ENCODE measurements at regions not wholly inside any gene's neighbourhood (a gene's known extent, or its start where the extent isn't known, plus 50 kb on each side); places are given as distances from the start of the nearest gene placed in this dataset.
"Not testable (repeated sequence)": the region's sequence is repeated elsewhere in the genome, so short reads cannot be mapped to it uniquely, and the experiment has no call there.

DNA sequence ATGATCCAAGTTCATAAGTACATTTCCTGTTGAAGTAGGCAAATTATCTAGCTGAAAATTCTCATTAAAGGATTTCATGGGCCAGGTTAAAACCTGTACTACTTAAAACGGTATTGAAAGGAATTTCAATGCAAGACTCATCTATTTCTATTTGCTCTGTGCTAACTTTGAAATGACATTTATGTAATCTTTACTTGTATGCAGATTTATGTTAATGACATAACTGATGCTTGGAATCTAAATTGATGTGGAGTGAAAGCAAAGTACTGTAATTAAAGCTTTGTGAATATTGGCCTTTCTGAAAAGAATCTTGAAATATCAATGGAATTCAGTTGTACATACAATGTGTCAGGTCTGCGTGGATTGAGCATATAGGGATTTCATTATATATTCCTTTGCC is 390.0 kb downstream of the CPS1 start:
- H3K9me3 Mint-ChIP-seq, result no peaks in the 10 kb centered on the region
- TF ChIP-seq, protein P1, sequence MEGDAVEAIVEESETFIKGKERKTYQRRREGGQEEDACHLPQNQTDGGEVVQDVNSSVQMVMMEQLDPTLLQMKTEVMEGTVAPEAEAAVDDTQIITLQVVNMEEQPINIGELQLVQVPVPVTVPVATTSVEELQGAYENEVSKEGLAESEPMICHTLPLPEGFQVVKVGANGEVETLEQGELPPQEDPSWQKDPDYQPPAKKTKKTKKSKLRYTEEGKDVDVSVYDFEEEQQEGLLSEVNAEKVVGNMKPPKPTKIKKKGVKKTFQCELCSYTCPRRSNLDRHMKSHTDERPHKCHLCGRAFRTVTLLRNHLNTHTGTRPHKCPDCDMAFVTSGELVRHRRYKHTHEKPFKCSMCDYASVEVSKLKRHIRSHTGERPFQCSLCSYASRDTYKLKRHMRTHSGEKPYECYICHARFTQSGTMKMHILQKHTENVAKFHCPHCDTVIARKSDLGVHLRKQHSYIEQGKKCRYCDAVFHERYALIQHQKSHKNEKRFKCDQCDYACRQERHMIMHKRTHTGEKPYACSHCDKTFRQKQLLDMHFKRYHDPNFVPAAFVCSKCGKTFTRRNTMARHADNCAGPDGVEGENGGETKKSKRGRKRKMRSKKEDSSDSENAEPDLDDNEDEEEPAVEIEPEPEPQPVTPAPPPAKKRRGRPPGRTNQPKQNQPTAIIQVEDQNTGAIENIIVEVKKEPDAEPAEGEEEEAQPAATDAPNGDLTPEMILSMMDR (IDR thresholded peaks at IDR 0.05), result no peak
- CTCF ChIA-PET, result no interaction called here

DNA sequence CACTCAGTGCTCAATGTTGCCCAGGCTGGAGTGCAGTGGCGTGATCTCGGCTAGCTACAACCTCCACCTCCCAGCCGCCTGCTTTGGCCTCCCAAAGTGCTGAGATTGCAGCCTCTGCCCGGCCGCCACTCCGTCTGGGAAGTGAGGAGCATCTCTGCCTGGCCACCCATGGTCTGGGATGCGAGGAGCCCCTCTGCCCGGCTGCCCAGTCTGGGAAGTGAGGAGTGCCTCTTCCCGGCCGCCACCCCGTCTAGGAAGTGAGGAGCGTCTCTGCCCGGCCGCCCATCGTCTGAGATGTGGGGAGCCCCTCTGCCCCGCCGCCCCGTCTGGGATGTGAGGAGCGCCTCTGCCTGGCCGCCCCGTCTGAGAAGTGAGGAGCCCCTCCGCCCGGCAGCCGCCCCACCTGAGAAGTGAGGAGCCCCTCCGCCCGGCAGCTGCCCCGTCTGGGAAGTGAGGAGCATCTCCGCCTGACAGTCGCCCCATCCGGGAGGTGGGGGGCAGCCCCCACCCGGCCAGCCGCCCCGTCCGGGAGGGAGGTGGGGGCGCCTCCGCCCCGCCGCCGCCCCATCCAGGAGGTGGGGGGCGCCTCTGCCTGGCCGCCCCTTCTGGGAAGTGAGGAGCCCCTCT is 394.1 kb downstream of the CPS1 start:
- POLR2A ChIA-PET; H3K27ac Mint-ChIP-seq; intact Hi-C loops (cut with micrococcal nuclease); H3K4me1 Mint-ChIP-seq; H3K4me3 Mint-ChIP-seq; H3K9me3 Mint-ChIP-seq; H3K27me3 Mint-ChIP-seq; CTCF ChIA-PET; ATAC-seq (ENCODE audit: low read depth); DNase-seq; H3K36me3 Mint-ChIP-seq (ENCODE audit: low read depth): not testable (repeated sequence)

More for the DNA sequence above, 390.0 kb downstream of the CPS1 start:
- intact Hi-C loops (cut with micrococcal nuclease), result no loop called here
- Mint-ChIP-seq H3K4me3 (no peak overlapping the region), H3K27ac (no peak overlapping the region), H3K36me3 (ENCODE audit: low read depth) (no peaks in the 10 kb centered on the region), H3K27me3 (no peaks in the 10 kb centered on the region), H3K4me1 (no peaks in the 10 kb centered on the region)
- POLR2A ChIA-PET, result no interaction called here
- ATAC-seq (ENCODE audit: low read depth) (no peak), DNase-seq (no peak)

DNA sequence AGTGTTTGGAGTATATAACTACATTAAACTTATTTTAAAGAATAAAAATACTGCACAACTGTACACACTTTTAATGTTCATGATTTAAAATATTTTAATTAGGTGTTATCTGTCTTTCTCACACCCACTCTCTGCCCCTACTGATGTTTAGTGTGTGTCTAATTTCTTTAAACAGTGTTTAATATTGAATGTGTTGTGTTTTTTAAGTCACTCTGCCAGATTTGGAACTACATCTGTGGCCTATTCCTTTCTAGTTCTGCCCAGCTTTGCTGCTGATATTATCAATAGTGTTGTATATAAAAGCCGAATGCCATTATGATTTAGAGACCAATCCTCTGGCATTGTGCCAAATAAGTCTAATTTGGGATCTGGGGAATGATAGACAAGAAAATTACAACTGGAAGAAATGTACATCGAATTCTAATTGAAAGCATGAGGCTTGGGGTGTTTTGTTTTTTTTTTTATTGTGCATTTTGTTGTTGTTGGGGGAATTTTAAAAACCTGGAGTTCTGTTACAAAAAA is 398.0 kb downstream of the CPS1 start:
- no peak overlapping the region for H3K4me3 Mint-ChIP-seq
- intact Hi-C loops (cut with micrococcal nuclease), result no loop called here
- DNase-seq (no peak), ATAC-seq (ENCODE audit: low read depth) (no peak)
- ChIA-PET POLR2A (no interaction called here), CTCF (no interaction called here)
- no peaks in the 10 kb centered on the region for H3K4me1 Mint-ChIP-seq
- TF ChIP-seq, protein P1 (IDR thresholded peaks at IDR 0.05), result no peak
- H3K36me3 Mint-ChIP-seq (ENCODE audit: low read depth), result no peaks in the 10 kb centered on the region
- no peaks in the 10 kb centered on the region for H3K9me3 Mint-ChIP-seq
- no peaks in the 10 kb centered on the region for H3K27me3 Mint-ChIP-seq
- H3K27ac Mint-ChIP-seq, result no peak overlapping the region

DNA sequence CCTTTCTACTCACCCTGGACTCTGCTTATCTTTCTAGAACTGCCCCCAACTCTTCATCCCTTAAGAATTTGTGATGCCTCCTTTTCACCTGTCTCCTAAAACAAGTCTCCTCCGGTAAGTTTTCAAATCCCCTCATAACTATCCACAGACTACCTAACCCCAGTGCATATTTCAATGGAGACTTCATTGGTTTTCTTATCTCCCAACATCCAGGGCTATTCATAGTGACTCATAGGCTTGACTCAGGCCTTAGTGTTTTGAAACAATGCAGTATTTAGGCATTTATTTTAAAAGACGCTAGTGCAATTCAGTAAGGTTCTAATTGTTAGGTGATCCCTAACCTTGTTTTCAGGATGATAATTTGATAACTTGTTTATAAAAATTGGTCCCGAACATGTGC is 399.2 kb downstream of the CPS1 start:
- H3K4me1 Mint-ChIP-seq, result no peaks in the 10 kb centered on the region
- DNase-seq (no peak), ATAC-seq (ENCODE audit: low read depth) (no peak)
- CTCF ChIA-PET, result no interaction called here
- no peak overlapping the region for H3K4me3 Mint-ChIP-seq
- TF ChIP-seq, protein P1 (IDR thresholded peaks at IDR 0.05), result no peak
- POLR2A ChIA-PET, result no interaction called here
- H3K9me3 Mint-ChIP-seq, result no peaks in the 10 kb centered on the region
- intact Hi-C loops (cut with micrococcal nuclease), result no loop called here
- no peak overlapping the region for H3K27ac Mint-ChIP-seq
- H3K27me3 Mint-ChIP-seq, result no peaks in the 10 kb centered on the region
- no peaks in the 10 kb centered on the region for H3K36me3 Mint-ChIP-seq (ENCODE audit: low read depth)

DNA sequence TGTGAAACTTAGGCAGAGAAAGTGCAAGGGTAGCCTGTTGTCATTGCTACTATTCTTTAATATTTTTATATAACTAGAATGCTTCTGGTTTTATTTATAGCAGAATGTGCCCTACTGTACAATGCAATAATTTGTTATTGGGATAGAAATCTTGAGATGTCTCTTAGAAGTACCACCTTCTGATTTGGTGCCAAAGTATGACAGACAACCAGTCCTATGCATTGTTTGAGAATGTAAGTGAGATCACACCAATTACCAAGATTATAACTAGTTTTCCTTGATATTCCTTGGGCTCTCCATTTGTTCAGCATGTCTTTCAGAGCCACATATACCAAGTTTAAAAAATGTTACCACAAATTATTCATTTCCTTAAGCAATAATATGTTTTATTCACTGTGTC is 399.7 kb downstream of the CPS1 start:
- Mint-ChIP-seq H3K36me3 (ENCODE audit: low read depth) (no peaks in the 10 kb centered on the region), H3K27ac (no peak overlapping the region), H3K27me3 (no peaks in the 10 kb centered on the region), H3K4me3 (no peak overlapping the region), H3K4me1 (no peaks in the 10 kb centered on the region), H3K9me3 (no peaks in the 10 kb centered on the region)
- intact Hi-C loops (cut with micrococcal nuclease), result no loop called here
- DNase-seq (no peak), ATAC-seq (ENCODE audit: low read depth) (no peak)
- POLR2A ChIA-PET, result no interaction called here
- TF ChIP-seq, protein P1 (IDR thresholded peaks at IDR 0.05), result no peak
- CTCF ChIA-PET, result no interaction called here

DNA sequence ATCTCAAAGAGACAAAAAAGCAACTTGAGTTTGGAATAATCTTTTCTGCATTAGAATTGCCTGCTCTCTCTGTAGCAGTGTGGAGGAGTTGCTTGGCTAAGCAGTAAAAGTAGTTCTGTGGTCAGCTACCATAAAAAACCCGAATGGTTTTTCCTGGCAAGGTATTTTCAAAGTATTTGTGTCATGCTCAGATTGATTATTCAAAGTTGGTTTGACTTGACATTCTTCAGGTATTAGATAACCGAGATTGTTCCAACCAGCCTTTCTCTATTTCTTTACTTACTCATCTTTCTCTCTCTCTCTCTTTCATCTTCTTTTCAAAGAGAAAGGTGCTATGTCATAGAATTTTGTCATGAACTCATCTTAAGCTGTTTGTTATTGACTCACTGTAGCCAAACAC is 404.9 kb downstream of the CPS1 start:
- no peak overlapping the region for H3K4me3 Mint-ChIP-seq
- H3K27me3 Mint-ChIP-seq, result no peaks in the 10 kb centered on the region
- TF ChIP-seq, protein P1 (IDR thresholded peaks at IDR 0.05), result no peak
- H3K27ac Mint-ChIP-seq, result no peak overlapping the region
- H3K9me3 Mint-ChIP-seq, result no peaks in the 10 kb centered on the region
- DNase-seq (no peak), ATAC-seq (ENCODE audit: low read depth) (no peak)
- intact Hi-C loops (cut with micrococcal nuclease), result no loop called here
- CTCF ChIA-PET, result no interaction called here
- no peaks in the 10 kb centered on the region for H3K36me3 Mint-ChIP-seq (ENCODE audit: low read depth)
- POLR2A ChIA-PET, result no interaction called here
- no peaks in the 10 kb centered on the region for H3K4me1 Mint-ChIP-seq

Measured in activated B cell treated with CpG ODN at 0.5 μM for 24 hours (primary cell).